Fibroblast of skin of abdomen (primary cell): ENCODE measurements at regions not wholly inside any gene's neighbourhood (a gene's known extent, or its start where the extent isn't known, plus 50 kb on each side); places are given as distances from the start of the nearest gene placed in this dataset.
"Not testable (repeated sequence)": the region's sequence is repeated elsewhere in the genome, so short reads cannot be mapped to it uniquely, and the experiment has no call there.

Experiments used
- DNase-seq: peaks from one replicate; pipeline ENCODE4 v3.0.0-alpha.2; 2013

DNA sequence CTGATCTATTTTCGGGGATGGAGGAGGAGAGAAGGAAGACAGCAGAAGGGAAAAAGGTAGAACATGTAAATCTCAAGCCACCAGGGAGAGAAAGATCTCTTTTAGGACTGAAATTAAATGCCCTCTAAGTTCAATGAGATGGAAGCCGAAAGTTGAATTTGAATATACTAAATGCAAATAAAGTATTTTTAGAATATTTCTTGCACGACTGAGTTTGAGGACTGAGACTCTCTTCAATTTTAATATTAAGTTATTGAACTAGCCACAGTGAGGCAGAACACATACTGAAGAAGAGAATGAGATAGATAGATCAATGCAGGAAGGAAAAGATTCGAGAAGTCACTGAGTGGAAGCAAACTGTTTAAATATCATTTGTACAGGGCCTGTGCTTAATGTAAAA lies 399.9 kb upstream of the CBLB start:
- no peak for DNase-seq

DNA sequence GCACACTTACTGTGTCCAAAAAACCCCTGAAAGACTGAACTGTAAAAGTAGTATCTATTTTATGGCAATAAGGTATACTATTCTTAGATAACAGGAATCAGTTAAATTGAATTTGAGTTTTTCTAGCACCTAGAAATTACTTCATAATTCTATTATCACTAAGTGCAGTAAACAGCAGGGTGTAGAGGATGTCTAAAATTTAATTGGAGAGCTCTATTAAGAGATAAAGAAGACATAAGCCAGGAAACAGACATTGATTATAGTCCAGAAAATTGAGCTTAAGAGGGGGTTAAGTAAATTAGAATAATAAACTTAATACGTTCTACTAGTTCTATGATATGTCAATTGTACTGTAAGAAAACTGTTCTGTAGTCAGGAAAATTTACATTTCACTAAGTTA lies 403.5 kb upstream of the CBLB start:
- DNase-seq: no peak

DNA sequence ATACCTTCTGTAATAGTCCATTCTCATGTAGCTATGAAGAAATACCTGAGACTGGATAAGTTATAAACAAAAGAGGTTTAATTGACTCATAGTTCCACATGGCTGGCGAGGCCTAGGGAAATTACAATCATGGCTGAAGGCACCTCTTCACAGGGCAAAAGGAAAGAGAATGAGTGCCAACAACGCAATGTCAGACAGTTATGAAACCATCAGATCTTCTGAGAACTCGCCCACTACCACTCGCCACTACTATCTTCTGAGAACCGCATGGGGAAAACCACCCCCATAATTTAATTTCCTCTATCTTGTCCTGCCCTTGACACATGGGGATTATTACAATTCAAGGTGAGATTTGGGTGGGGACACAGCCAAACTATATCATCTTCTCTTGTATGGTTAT lies 406.8 kb upstream of the CBLB start:
- no peak for DNase-seq

DNA sequence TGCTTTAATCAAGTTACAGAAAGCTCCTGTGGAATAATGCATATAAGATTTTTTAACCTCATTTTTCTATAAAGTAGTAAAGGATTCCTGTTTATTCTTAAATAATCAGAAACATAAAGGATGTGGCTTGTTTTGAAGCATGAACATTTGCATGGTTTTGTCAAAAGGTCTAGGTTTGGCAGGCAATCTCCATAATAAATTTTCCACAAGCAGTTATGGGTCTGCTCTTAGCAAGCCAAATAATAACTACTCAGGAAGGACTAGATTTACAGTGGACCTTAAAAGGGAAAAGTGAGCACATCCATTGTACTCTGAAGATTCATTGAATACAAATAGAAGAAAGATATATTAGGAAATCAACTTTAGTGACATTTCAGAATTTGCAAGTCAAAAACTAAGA lies 407.3 kb upstream of the CBLB start:
- DNase-seq: peak; percentile 38

DNA sequence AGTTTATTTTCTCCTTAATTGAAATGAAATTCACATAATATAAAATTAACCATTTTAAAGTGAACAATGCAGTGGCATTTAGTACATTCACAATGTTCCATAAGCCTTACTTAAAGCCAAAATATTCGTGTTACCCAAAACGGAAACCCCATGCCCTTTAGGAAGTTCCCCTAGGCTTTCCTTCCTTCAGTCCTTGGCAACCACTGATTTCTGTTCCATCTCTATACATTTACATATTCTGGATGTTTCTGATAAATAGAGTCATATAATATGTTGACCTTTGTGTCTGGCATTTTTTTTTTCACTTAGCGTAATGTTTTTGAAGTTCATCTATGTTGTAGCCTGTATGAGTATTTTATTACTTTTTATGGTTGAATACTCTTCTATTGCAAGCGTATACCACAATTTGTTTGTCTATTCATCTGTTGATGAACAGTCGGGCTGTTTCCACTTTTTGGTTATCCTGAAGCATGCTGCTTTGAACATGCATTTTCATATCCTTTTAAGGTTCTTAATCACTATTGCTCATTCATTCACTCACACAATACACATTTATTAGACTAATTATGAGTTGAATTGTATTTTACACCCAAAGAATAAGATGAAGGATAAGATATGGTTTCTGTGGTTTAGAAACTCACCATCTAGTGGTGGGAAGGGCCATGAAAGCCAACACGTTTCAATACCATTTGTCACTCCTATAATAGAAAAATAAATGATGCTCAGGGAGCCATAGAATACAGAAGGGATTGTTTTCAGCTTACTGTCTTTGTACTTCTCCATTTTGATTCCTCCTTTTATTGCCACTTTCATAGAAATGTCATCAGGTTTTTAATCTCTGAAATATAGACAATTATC lies 408.2 kb upstream of the CBLB start:
- no peak for DNase-seq

DNA sequence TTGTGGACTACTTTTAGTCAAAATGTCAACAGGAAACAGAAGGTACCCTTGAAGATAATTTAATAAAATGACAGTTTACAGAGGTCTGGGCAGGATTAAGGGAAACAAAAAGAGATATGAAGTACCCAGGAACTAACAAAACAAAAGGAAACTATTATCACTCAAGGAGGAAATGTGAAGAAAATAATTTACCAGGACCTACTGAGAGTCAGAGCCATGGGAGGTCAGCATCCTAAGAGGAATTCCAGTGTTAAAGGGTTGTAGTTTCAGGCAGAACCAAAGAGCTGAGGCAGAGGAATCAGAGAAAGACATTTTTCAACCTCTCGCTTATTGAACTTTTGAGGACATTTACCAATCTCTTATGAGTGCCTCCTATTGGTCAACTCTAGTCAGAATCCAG lies 408.9 kb upstream of the CBLB start:
- no peak for DNase-seq

DNA sequence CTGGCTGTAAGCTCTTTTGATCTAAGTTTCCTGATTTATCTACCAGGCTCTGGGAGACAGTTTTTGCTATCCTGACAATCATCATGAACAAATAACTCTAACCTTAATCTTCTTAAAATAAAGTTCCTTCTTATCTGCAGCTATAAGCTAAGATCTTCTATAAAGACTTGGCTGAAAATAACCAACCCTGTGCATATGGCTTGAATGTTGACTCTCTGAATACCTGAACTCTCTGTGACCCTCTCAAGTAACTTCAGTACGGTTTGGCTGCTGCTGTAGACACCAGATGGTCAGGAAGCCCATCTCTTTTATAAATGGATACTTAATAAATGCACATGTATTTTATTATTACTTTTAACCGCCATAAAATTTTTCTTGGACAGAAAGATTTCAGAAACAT lies 412.4 kb upstream of the CBLB start:
- peak; percentile 70 for DNase-seq

DNA sequence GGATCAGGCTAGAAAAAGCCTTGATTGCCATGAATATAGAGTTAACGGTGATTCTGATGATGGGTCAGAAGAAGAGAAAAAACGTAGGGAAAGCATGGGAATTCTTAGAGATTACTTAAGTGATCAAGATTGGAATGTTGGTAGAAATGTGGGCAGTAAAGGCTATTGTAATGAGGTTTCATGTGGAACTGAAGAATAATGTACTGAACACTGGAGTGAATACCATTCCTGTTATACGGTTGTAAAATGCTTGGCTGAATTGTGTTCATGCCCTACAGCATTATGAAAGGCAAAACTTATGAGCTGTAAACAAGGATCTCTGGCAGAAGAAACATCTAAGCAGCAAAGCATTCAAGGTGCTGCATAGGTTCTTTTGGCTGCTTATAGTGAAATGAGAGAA lies 414.1 kb upstream of the CBLB start:
- DNase-seq: no peak

DNA sequence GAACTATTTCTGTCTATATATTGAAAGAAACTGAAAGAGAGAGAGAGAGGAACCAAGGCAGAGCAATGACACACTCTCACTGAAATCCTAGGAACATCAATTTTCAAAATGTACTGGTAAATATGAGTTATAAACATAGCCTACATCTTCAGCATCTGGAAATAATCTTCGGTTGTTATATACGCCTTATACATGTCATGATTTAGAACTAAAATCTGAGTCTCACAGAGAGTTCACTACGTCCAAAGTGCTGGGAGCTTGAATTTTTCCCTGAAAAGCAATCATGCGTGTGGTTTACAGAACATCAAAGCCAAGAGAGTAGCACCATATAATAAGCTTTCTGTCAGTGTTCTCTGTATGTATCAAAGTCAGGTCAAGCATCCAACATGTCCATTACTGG lies 420.0 kb upstream of the CBLB start:
- peak; percentile 77 for DNase-seq

DNA sequence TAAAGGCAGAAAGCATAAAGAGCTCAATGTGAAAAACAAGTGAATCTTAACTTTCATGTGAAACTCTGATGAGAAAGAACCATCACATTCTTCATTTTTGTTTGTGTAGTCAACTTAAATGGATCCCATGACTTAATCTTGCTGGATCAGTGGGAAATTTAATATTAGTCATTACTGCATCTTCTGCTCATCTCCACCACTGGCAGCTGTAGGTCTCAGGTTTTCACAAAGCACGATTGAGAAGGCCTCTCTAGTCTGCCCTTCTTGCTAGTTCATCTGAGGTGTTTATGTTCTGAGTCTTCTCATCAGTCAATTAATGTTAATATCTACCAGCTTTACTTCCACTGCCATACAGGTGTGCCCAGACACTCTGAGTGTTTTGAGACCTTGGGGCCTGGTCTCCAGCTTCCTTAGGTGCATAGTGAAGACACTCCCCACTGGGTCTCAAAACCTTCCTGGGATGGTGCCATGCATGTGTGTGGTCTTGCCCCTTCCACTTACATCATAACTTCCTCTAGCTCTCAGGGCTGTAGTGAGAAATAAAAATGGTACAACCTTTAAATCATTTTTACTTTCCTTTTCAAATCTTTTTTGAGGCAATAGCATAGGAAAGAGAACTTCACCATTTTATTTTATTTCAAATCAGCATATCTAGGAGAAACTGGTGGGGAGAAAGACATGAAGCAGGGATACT lies 421.6 kb upstream of the CBLB start:
- DNase-seq: no peak

DNA sequence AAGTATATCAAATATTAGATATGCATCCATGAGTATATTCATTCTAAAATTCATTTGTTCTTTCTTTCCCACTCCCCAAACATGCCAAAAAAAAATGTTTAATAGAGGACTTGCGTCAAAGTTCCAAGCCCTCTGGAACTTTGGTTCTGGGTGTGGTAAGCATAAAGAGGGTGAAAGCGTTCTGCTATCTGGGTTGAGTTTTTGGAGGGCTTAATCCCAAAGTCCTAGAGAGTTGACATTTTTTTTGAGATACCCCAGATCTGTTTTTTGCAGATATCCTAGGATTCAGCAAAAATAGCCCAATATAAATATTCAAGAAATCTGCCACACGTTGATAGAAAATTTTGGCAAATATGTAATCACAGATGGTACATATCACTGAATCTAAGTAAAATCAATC lies 424.3 kb upstream of the CBLB start:
- DNase-seq: no peak

DNA sequence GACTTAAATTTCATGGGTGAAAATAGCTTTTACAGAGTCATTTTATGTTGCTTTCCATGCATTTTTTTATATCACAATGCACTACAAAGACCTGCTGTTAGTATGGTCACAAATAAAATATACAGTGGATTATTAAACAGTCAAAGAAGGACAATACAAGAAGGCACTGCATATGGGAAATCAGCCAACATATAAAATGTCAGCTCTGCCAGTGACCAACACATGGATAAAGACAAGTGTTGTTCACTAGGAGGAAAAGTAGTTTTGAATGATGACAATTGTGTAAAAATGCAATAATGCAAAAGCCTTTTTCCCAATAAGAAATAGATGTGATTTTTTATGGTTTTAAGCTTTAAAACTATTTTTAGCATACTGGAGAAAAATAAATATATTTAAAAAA lies 425.3 kb upstream of the CBLB start:
- no peak for DNase-seq

DNA sequence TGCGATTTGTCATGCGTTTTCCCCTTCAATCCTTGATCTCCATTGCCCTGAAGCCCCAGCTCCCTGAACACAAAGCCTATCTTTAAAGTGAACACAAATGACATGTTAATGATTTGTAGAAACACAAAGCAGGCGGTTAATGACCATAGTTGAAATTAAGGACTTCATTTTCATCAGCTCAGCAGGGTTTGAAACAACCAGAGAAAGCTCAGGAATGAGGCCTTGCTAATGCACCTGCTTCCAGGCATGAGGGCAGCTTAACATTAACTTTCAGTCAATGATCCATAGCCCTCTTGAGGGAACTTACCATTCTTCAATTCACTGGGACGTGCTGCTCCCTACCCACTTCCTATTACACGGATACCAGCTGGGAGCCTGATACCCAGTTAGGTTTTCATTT lies 427.2 kb upstream of the CBLB start:
- no peak for DNase-seq

DNA sequence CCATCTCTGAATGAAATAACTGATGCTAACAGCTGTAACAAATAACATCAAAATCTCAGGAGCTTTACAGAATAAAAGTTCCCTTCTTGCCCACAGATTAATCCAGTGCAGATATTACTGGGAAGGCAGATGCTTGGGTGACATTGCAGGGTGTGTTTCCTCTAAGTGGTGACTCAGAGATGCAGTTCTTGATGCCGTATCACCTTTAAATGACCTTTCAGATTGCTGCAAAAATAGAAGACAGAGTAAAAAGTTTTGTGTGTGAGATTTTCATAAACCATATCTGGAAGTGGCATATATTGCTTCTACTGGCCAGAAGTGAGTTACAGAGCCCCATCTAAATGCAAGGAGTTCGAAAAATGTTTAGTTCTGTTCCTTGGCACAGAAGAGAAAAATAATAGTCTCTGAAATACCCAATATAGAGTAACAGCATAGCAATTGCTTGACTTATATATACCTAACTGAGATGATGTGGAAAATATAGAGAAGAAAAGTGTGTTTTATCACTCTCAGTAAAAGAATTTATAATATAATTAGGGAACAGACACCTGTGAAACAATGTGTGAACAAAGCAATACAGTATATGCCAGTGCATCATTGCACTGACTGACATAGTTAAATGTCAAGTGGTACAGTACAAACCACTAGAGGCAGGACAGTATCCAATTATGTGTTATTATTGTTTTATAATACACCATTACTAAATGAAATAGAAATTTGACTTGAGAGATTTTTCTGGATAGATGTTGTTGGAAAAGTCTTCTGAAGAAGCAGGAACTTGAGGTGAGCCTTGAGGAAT lies 430.7 kb upstream of the CBLB start:
- DNase-seq: peak; percentile 20

DNA sequence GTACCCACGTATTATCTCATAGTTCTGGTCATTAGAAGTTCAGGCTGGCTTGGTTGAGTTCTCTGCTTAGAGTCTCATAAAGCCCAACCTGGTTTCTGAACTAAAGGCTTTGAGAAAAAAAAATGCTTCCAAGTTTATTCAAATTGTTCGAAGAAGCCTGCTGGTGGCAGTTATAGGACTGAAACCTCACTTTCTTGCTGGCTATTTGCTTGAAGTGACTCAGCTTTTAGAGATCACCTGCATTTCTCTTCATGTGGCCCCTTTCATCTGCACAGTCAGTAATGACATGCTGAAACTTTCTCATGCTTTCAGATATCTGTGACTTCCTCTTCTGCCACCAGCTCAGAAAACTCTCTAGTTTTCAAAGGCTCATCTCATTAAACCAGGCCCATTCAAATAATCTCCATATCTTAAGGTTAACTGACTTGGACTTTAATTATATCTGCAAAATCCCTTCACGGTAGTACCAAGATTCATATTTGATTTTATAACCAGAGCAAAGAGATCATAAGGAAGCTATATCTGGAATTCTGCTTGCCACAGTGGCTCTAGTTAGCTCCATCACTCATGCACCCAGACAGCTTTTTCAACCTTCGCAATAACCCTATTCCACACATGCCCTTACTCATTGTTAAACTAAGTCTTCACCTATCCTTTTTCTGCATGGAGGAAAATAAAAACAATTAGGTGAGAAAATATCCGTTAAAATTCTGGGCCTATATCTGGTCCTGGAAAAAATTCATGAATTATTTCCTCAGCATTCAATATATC lies 433.8 kb upstream of the CBLB start:
- DNase-seq: no peak

DNA sequence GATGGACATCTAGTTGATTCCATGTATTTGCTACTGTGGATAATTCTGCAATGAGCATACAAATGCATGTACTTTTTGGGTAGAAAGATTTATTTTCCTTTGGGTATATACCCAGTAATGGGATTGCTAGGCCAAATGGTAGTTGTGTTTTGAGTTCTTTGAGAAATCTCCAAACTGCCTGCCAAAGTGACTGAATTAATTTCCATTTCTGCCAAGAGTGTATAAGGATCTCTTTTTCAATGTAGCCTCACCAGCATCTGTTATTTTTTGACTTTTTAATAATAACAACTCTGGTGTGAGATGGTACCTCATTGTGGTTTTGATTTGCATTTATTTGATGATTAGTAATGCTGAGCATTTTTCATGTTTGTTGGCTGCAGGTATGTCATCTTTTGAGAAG lies 435.0 kb upstream of the CBLB start:
- no peak for DNase-seq

DNA sequence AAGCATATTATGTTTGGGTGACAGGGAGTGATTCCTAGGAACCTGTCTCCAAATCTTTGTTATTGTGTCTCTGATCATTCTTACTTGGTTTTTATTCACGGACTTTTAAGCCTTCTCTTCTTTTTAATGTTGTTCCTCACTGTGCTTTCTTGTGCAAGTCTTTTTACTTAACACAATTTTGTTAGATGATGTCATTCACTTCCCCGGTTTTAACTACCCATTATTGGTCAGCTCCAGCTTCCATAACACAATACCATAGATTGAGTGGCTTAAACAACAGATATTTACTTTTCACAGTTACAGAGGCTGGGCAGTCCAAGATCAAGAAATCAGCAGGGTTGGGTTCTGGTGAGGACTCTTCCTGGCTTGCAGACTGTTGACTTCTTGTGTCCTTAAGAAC lies 436.3 kb upstream of the CBLB start:
- DNase-seq: no peak

DNA sequence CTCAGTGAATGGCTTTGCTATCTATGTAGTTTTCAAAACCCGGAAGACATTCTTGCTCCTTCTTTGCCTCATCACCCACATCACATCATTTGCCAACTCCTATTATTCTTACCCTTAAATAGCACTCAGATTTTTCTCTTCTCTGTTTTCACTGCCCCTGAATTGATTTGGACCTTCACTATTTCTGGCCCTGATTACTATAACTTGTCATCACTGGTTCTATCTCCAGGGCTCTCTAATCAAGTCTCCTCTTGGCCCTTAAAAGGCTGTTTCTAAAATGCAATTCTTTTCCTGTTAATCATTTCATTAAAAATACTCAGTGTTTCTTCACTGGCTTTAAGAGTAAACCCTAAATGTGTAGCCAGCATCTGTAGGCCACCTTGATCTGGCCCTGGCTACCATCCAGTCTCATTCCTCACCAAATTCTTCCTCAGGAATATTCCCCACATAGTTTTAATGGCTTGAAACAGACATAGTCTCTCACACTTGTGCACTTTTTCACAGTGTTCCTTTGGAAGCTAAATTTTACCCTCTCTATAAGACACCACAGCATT lies 437.1 kb upstream of the CBLB start:
- DNase-seq: peak; percentile 91

DNA sequence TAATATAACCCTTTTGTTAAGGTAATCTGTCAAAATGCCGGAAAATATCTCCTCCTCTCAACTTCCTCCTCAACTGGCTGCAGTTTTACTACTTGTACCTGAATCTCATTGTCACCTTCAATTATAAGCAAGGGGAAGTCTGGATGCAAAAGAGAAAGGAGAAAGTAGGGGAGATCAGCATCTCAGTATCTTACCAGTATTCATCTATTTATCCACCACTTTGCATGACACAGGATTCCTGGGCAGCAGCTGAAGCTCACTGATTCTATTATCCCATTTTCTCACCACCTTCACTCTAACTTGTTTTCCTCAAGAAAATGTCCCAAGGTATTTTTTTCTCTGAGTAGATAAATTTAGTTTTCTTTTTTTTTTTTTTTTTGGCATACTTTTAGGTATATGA lies 440.5 kb upstream of the CBLB start:
- DNase-seq: no peak

DNA sequence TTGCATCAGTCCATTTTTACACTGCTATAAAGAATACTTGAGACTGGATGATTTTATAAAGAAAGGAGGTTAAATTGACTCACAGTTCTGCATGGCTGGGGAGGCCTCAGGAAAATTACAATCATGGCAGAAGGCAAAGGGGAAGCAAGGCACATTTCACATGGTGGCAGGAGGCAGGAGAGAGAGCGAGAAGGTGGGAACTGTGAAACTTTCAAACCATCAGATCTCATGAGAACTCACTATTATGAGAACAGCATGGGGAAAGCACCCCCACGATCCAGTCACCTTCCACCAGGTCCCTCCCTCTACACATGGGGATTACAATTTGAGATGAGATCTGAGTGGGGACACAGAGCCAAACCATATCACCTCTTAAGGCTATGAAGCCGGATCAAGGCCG lies 441.0 kb upstream of the CBLB start:
- DNase-seq: not testable (repeated sequence)

DNA sequence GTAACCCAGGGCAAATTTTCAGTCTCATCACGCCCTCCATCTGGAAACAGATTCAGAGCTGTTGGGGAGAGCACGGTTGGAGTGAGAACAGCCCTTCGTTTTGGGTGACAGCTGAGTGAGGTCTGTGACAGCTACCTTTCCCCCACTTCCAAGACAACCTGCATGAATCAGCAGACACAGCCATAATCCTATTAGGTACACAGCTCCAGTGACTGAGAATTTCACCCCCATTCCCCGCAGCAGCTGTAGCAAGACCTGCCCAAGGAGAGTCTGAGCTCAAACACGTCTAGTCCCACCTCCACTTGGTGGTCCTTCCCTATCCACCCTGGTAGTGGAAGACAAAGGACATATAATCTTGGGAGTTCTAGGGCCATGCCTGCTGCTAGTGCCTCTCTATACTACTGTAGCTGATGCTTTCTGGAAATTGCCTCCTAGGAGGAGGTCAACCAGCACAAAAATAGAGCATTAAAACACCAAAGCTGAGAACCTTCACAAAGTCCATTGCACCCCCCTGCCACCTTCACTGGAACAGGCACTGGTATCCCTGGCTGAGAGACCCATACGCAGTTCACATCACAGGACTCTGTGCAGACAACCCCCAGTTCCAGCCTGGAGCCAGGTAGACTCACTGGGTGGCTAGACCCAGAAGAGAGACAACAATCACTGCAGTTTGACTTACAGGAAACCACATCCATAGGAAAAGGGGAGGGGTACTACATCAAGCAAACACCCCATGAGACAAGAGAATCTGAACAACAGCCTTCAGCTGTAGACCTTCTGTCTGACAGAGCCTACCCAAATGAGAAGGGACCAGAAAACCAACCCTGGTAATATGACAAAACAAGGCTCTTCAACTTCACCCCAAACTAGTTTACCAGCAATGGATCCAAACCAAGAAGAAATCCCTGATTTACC lies 448.6 kb upstream of the CBLB start:
- no peak for DNase-seq
